Left ventricle myocardium superior (tissue), 1 donor: ENCODE measurements at regions not wholly inside any gene's neighbourhood (a gene's known extent, or its start where the extent isn't known, plus 50 kb on each side); places are given as distances from the start of the nearest gene placed in this dataset.

Experiments
- ATAC-seq: fragments of 200-7000 bp; cut with Tn5 transposase; one replicate; pipeline ENCODE4 v1.9.1; 2020; ENCODE audit warnings: mild to moderate bottlenecking, moderate library complexity
- DNase-seq: peaks from one replicate; pipeline ENCODE4 v3.0.0-alpha.2; 2020
- intact Hi-C: fragments of 100-400 bp; cut with micrococcal nuclease; formaldehyde crosslinking; loops from one replicate; pipeline ENCODE4 v1.11.0; 2022
- donor health status: DM: no; HTN: yes; CAD: no; lungs with severe emphysema.

DNA sequence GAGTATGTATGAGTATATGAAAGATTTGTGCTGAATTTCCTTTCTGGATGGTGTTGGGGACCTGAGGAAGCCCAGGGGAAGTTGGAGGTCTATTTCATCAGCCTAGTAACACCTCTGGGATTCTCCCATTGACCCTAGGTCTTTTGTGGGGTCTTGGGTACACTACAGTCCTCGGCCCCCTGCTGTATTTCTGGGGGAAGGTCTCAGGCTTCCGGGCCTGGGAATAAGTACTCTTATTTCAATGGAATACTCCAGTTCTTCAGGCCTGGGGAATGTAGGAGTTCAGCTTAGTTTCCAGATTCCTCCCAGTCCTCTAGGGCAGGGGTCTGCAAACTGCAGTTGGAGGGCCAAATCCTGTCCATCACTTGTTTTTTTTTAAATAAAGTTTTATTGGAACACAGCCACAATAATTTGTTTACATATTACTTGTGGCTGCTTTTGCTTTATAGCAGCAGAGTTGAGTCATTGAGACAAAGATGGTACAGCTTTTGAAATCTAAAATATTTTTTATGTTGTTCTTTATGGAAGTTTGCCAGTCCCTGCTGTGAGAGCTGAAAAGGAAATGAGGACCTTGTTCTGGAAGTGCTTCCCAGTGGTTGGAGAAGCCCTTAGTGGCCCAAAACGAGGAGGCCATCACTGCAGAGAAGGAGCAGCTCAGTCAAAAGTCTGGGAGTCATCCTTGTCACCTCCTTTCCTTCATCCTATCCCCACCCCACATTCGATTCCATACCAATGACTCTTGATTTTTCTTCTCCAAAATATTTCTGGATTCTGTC lies 142.5 kb upstream of the HS3ST2 start:
- DNase-seq (no peak), ATAC-seq (no peak)
- intact Hi-C loops = no loop called here

DNA sequence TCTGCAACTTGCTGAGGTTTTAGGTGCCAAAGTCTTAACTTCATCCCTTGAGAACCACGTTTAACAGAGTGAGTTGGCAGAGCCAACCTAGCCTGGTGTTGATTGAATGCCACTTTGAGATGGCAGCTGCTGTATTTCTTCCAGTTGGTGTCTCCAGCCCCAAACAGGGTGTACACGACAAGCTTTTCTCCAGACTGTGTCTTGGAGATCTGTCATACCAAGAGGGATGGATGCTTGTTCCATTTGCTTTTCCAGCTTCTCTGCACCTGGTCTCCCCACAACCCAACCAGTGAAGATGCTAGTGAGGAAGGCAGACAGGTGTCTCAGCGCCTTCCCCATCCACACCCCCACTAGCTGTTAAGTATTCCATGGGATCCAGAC lies 141.1 kb upstream of the HS3ST2 start:
- intact Hi-C loops = no loop called here
- no peak for DNase-seq
- ATAC-seq = peak; percentile 33

DNA sequence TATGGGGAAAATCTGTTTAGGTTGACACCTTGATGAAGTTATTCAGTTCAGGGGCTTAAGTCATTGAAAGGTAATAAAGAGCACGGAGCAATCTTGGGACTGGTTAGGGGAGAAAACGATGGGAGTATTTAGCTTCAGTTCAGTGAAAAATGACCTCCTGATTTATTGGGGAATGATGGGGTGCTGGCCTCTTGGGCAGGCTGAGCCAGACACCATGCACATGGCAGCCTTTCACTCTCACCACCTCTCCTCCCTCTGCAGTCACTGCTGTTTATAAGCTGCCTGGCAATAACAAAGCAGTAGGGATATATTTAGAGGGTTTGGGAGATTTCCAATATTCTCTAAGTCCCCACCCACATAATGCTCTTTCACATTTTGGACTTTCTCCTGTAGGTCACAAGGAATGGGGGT lies 140.5 kb upstream of the HS3ST2 start:
- intact Hi-C loops = no loop called here
- ATAC-seq (peak; percentile 83), DNase-seq (no peak)

DNA sequence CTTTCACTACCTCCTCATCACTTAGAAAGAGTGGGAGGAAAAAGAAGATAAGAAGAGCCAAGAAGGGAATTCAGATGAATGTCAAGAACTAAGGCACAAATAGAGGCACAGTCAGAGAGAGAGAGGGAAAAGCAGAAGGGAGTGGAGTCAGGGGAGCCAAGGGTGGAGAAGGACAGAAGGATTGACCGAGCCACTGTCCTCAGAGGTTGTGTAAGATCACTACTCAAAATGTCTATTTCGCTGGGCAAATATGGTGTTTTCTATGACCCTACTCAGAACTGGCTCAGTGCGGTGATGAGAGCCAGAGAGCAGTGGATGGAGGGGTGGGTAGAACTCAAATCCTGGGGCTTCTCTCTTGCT lies 139.2 kb upstream of the HS3ST2 start:
- no peak for ATAC-seq
- intact Hi-C loops = no loop called here
- no peak for DNase-seq

DNA sequence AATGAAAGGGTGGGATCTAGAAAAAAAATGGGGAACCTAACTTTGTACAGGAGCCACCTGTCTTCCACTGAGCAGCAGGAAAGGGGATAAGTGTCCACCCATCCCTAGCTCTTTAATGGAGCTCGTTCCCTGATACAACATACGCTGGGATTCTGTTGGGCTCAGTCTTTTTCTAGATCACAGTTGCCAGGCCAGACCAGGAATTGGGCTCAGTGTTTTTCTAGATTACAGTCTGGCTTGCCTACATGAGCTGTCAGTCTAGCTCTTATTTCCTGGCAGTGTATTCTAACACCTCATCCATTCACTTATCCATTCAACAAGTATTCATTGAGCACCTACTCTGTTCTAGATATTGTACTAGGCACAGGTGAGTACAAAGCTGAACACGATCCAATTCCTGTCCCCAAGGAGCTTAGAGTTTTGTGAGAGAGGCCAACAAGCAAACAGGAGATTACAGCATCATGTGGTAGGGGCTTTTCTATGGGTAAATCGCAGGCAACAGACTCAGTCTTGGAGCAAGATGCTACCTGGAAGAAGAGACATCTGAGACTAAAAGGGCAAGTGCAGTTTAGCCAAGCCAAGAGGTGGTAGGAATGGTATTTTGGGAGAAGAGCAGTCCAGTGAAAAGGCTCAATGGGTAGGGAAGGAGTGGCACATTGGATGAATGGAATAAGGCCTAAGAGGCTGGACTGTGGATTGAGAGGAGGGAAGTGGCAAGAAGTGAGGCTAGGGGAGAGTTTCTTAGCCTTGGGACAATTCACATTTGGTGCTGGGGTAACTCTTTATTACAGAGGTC lies 138.0 kb upstream of the HS3ST2 start:
- ATAC-seq (no peak), DNase-seq (no peak)
- intact Hi-C loops = no loop called here

DNA sequence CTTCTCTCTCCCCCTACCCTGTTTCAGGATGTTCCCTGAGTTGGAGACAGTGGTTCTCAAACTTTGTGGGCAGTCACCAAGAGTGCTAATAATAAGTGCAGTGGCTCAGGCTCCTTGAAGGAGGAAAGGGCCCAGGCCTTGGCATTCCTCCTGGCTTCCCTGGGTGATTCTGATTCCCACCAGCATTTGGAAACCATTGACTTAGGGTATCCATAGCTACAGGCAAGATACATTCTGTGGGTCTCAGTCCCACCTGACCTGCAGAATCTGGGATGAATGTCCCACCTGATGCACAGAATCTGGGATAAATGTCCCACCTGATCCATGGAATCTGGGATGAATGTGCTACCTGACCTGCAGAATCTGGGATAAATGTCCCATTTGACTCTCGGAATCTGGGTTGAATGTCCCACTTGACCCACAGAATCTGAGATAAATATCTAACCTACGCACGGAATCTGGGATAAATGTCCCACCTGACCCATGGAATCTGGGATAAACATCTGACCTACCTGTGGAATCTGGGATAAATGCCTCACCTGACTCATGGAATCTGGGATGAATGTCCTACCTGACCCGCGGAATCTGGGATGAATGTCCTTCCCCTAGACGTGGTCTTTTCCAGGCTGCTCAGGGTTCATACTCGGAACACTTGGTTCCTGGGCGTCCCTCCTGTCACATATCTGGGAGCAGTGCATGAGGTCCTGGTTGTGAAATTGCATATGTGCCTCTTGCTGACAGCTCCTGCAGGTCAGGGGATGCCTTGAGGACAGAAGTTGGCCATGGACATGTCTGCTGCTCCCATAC lies 136.7 kb upstream of the HS3ST2 start:
- DNase-seq = no peak
- ATAC-seq = peak; percentile 43

DNA sequence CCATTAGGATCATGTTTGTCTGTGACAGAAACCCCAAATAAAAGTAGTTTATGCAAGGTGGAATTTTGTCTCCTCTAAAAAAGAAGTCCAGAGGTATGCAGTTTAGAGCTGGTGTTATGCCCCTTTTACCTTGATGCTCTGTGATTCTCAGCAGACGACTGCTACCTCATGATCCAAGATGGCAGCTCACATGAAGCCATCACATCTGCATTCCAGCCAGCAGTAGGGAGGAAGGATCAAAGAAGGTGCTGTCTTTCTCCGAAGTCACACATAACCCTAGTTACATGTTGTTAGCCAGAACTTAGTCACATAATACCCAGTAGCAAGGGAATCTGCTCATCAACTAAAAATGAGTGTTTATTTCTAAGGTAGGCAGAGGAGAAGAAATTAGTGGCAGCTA lies 135.7 kb upstream of the HS3ST2 start:
- ATAC-seq = no peak
- intact Hi-C loops = no loop called here
- no peak for DNase-seq

More for the DNA sequence above, 136.7 kb upstream of the HS3ST2 start:
- intact Hi-C loops = no loop called here

DNA sequence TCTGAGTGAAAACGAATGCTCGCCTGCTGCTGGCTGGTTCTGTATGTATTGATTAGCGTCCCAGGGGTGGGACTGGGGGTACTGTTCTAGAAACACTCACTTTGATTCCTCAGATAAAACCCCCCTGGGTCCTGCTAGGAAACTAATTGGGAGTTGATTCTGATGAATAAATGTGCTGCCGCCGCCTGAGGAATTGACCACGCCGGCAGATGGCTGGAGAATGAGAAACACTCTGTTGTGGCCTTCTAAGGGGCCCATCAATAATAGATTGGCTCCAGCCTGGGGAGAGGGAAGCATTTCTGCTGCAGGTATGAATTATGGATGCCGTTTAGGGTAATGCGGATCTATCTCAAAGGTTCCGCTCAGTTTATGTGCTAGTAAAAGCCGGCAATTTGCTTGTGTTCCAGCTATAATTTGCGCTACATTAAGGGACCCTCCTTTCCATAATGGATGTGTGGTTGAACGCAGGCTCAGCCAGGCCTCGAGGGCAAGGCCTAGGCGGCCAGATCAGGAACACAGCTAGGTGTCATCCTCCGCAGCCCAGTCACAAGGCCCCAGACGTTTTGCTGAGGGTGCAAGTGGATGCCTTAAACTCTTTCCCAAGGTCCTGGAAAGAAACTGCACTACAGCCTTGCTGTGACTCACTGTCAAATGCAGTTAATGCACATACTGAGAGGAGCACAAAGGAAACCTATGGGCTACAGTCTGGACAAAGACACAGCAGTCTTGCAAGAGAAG lies 132.2 kb upstream of the HS3ST2 start:
- no peak for ATAC-seq
- no peak for DNase-seq
- intact Hi-C loops = no loop called here

DNA sequence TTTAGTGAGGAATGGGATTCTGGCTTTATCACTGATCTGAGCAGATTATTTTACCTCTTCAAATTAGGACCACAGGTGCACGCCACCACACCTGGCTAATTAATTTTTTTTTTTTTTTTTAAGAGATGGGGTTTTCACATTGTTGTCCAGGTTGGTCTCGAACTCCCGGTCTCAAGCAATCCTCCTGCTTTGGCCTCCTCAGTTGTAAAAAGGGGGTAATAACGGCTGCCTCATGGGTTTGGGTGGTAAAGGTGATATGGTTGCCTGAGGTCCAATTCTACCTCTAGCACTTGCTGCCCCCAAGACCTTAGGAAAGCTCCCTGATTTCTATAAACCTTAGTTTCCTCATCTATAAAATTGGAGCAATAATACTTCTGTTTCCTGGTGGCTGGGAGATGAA lies 130.7 kb upstream of the HS3ST2 start:
- intact Hi-C loops = no loop called here
- DNase-seq (no peak), ATAC-seq (no peak)

DNA sequence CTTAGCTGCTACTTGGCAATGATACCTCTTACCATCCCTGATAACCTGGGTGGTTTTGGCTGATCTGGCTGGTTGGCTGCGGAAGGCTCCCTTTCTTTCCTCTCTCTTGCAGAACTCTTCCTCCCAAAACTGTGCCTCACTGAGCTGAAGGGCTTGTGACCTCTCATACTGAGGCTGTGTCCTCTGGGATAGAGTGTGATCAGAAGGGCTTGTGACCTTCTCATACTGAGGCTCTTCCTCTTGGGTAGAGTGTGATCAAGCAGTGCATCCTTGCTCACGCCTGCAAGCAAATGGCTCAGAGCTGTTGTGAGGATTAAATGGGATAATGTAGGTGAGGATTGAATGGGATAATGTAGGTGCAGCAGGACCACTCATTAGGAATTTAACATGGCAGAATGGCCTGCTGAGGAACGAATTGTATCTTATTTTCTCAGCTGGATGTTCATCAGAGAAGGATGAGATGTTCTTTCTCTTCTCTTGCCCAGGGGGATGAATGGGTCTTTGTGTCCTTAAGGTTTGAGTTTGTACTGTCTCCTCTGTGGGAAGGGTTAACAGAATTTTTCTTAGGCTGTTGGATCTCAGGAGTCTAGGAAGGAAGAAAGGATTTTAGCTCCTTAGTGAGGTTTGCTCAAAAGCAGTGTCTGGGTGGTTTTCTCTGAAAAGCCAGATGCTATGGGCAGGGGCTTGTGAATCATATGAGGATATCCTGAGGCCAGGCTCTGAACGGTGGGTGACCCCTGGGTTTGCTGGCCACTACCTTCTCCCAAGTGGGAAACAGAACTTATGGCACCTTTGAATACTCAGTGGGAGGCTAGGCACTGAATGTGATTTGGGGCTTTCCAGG lies 130.0 kb upstream of the HS3ST2 start:
- DNase-seq = no peak
- intact Hi-C loops = no loop called here
- peak; percentile 7 for ATAC-seq

DNA sequence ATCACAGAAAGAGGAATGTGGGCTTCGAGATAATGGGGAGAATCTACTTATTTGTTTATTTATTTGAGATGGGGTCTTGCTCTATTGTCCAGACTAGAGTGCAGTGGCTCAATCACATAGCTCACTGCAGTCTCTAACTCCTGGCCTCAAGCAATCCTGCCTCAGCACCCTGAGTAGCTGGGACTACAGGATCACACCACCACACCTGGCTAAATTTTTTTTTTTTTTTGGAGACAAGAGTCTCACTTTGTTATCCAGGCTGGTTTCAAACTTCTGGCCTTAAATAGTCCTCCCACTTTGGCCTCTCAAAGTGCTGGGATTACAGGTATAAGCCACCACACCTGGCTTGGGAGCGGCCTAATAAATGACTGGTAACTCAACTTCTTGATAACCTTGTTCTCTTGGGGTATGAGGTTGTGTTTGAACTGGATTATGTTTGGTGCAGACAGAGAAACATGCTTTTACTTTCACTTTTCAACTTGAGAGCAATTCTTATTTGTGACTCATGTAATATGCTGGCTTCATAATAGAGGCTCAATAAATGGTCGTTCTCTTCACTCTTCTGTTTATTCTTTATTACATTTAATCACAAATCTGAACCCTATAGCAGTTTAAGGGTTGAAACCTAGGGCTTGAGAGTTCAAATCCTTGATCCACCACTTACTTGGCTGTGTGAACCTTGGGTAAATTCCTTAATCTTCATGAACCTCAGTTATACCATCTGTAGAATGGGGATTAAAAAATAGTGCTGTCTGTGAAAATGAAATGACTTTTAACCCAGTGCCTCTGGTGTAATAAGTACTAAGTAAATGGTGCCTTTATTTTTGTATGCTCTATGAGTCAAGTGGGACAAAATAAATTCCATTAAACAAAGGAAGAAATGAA lies 129.1 kb upstream of the HS3ST2 start:
- peak; percentile 31 for ATAC-seq
- intact Hi-C loops = no loop called here
- no peak for DNase-seq

DNA sequence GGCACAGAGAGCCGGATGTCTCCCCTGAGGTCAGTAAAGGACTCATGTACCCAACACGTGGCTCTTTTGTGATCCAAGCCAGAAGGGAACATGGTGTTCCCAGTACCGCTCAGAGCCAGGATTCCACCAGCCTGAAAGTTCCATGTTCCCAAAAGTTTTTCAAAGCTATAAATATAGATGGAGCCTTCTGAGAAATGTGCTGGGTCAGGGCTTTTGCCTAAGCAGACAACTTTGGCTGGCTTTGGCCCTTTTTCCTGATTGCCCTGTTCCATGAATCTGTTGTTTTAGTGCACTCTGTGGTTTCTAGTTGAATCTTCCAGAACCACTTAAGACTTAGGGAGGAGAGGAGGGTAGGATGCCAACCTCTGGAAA lies 128.5 kb upstream of the HS3ST2 start:
- intact Hi-C loops = no loop called here
- DNase-seq = no peak
- ATAC-seq = peak; percentile 94

DNA sequence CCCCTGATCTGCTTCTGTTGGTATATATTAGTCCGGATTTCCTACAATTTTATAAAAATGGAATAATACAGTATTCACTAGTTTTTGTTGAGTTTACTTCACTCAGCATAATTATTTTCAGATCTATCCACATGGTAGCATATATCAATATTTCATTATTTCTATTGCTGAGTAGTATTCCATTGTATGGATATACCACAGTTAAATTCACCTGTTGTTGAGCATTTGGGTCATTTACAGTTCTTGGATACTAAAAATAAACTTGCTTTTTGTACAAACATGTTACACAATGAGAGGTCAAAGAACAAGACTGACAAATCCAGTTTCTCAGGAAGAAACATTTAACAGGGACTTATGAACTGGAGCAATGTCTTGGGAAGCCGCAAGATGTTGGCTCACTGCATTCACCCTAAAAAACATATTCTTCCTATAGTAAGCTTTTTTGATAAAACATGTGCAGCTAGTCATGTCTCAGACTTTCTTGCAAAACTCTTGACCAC lies 126.9 kb upstream of the HS3ST2 start:
- ATAC-seq (no peak), DNase-seq (no peak)
- intact Hi-C loops = no loop called here

DNA sequence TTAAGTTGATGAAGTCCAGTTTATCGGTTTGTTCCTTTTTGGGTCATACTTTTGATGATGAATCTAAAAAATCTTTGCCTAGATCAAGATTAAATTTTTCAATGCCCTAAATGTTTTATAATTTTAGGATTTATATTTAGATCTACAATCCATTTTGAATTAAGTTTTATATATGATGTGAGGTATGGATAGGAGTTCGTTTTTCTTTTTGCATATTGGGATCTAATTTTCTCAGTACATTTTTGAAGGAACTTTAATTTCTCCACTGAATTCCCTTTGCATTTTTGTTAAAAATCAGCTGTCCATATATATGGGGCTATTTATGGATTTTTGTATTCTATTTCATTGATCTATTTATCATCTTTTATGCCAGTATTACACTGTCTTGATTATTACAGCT lies 125.5 kb upstream of the HS3ST2 start:
- DNase-seq = no peak
- intact Hi-C loops = no loop called here
- ATAC-seq = no peak

DNA sequence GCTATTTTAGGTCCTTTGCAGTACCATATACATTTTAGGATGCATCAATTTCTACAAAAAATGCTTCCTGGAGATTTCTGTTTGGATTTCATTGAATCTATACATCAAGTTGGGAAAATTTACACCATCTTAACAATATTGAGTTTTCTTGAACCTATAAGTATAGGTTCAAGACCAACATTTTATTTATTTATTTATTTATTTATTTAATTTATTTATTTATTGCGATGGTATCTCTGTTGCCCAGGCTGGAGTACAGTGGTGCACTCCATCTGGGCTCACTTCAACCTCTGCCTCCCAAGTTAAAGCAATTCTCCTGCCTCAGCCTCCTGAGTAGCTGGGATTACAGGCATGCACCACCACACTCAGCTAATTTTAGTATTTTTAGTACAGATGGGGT lies 125.0 kb upstream of the HS3ST2 start:
- DNase-seq = no peak
- ATAC-seq = no peak
- intact Hi-C loops = no loop called here

DNA sequence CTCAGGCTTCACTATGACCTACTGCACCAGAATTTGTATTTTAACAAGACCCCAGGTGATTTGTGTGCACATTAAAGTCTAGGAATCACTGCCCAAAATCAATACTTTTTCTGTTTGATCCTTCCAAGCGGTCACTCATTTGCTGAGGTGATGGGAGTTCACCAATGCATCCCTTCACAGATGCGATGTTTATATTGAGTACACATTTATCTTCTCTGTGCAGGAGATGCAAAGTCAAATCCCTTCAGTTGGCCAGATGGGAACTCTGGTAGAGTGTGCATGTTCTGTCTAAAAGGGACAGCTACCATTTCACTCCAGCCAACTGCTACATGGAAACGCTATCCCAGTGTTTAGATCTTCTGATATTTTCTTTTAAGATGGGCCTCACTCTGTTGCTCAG lies 122.6 kb upstream of the HS3ST2 start:
- no peak for DNase-seq
- intact Hi-C loops = no loop called here
- ATAC-seq = no peak

DNA sequence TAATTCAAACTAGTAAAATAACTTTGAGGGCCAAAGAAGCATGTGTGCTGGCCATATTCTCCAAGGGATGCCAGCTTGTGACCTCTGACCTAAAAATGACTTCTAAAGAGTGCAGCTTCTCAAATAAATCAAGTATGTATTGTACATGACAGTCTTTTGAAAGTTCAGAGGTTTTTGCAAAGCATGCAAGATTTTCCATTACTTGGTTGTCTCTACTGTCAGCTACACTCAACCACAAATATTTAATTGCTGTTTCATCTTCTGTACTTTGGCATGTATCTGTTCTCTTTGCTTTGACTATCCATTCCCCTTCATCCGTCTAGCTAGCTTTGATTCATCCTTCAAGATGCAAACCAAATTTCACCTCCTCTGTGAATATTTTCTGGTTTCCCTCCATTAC lies 121.9 kb upstream of the HS3ST2 start:
- ATAC-seq (no peak), DNase-seq (no peak)
- intact Hi-C loops = no loop called here
